ENCODE measurements at regions not wholly inside any gene's neighbourhood (a gene's known extent, or its start where the extent isn't known, plus 50 kb on each side); places are given as distances from the start of the nearest gene placed in this dataset.

DNA sequence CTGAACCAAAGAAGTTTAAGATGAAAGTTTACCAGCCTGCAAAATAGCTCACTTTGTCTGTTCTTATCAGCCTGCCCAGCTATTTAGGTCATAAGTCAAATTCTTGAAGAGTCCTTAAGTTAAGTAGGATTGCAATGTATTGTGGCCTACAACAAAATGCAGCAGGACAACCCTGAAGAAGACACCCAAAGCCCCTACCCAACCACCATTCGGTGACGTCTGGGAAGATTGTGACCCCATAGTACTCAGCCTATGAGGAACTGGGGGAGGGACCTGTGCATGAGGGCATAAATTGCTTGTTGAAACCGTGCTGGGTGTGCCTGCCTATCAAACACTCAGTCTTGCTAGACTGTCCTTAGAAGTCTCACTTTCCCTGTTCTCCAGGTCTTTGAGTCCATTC, 50.5 kb upstream of the FDX1 start:
- Histone ChIP-seq H3K36me3 (ENCODE audit: control insufficient read depth in 1 of 2, insufficient read depth in 2 of 2, low read length in 1 of 2) (no peaks in the 10 kb centered on the region), H3K4me1 (ENCODE audit: control insufficient read depth in 1 of 2, insufficient read depth in 2 of 2, low read length in 2 of 2) (no peaks in the 10 kb centered on the region), H3K27ac (ENCODE audit: low read depth in 1 of 2, low read length in 2 of 2) (no peak overlapping the region), H3K4me3 (ENCODE audit: low read length in 2 of 2) (no peak overlapping the region), H3K9me3 (ENCODE audit: control insufficient read depth, low read length) (no peaks in the 10 kb centered on the region), H3K27me3 (ENCODE audit: control insufficient read depth in 1 of 2, insufficient read depth in 2 of 2, low read length in 1 of 2) (no peaks in the 10 kb centered on the region)
- ATAC-seq (ENCODE audit: low FRiP score) (no peak), DNase-seq (no peak)
- intact Hi-C loops (cut with DNase I): loop anchor here (5.0 to 10.0 kb wide), 3 partner anchors 53 to 432 kb away; partner anchors contain the start of gene RDX (in 1 of the 2)
- 81 to 83% methylated on average over 3 of the region's 3 CpGs for WGBS, 2 donors

DNA sequence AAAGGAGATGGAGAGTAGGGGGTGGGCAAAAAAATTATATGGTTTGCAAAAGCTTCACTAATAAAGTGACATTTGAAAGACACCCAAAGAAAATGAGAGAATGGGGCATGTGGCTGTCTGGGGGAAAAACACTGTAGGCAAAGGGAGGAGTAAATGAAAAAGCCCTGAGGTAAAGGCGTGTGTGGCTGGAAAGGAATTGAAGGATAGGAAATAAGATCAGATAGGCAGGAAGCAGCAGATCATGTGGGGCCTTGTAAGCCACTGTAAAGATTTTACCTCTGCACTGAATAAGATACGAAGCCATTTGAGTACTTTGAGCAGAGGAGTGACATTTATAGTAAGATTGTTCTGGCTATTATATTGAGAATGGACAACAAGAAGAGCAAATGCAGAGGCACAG, 49.8 kb upstream of the FDX1 start:
- ATAC-seq (ENCODE audit: low FRiP score): no peak
- no peaks in the 10 kb centered on the region for H3K9me3 ChIP-seq (ENCODE audit: control insufficient read depth, low read length)
- intact Hi-C loops (cut with DNase I): loop anchor here (5.0 to 10.0 kb wide), 3 partner anchors 52 to 433 kb away; partner anchors contain the start of gene RDX (in 1 of the 2)
- H3K4me1 ChIP-seq (ENCODE audit: control insufficient read depth in 1 of 2, insufficient read depth in 2 of 2, low read length in 2 of 2): no peaks in the 10 kb centered on the region
- 94 to 95% methylated on average over 2 of the region's 2 CpGs for WGBS, 2 donors
- no peak overlapping the region for H3K4me3 ChIP-seq (ENCODE audit: low read length in 2 of 2)
- H3K36me3 ChIP-seq (ENCODE audit: control insufficient read depth in 1 of 2, insufficient read depth in 2 of 2, low read length in 1 of 2): no peaks in the 10 kb centered on the region
- H3K27ac ChIP-seq (ENCODE audit: low read depth in 1 of 2, low read length in 2 of 2): no peak overlapping the region
- DNase-seq: no peak
- H3K27me3 ChIP-seq (ENCODE audit: control insufficient read depth in 1 of 2, insufficient read depth in 2 of 2, low read length in 1 of 2): no peaks in the 10 kb centered on the region
